HG03565 (cell line): ENCODE measurements at regions not wholly inside any gene's neighbourhood (a gene's known extent, or its start where the extent isn't known, plus 50 kb on each side); places are given as distances from the start of the nearest gene placed in this dataset.
A peak's percentile ranks its signal among the peaks of the same experiment; 100 is the strongest.

Experiments
- ATAC-seq: cut with Tn5 transposase; IDR thresholded peaks from one replicate; pipeline ENCODE4 v1.9.1; 2021; ENCODE audit warnings: mild to moderate bottlenecking, moderate library complexity; ENCODE audit not compliant: unreplicated experiment

DNA sequence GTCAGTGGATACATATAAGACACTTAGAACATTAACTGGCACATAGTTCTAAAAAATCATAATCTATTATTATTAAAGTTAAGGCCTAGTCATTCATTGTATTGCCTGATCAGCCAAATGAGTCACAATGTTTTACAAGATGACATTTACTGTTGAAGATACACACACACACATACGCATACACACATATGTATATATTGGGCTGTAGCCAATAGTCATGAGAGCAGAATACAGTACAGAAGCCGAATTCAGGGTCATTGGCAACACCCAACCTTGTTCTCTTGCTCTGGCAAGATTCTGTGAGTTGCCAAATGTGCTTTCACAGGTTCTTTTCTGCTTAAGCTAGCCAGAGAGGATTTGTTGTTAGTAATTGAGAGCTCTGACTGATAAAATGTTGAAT, 922.8 kb upstream of the MAP3K7 start:
- ATAC-seq: no peak

DNA sequence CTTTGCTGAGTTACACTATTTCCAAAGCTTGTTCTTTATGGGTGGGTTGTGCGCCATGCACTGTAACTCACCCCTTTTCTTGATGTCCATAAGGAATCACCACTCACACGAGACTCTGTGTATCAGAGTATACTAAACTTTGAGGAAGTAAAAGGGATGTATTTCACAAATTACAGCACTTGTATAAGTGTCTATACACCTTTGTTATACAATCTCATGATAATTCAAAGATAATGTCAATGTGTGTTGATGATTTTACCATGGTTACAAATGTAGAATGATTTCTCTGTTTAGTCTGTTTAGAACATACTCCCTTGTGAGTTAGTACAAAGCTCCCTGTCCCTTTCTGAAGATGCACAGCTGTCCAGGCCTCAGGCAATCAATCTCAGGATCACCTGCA, 922.2 kb upstream of the MAP3K7 start:
- no peak for ATAC-seq

DNA sequence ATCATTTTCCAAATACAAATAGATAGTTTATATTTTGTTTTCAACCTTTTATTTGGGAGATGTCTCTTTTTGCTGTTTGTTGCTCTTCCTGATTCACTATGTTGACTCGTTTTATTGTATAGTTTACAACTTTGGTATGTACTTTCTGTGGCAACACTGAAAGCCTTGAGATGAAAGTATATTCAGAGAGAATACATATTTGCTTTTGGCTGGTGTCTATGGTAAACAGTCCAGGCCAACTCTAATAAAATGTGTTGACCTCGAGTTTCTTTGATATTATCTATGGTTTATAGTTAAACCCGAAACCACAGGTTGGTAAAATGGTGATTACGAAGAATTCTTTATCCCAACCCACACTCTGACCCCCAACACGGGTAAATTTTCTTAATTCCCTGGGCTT, 919.6 kb upstream of the MAP3K7 start:
- ATAC-seq: no peak

DNA sequence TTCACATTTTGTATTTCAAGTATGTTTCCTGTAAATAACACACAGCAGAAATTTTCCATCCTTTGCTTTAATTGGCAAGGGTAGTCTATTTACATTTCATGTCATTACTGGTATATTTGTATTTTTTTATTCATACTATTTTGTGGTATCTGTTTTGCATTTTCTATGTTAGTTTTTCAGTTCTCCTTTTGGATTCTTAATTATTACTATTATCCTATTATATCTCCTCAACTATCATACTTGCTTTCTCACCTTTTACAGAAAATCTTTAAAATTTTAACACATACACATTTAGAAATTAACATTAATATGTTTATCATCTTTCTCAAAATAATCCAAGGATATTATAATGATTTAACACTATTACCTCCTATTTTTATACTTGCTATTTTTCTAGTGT, 918.3 kb upstream of the MAP3K7 start:
- no peak for ATAC-seq

DNA sequence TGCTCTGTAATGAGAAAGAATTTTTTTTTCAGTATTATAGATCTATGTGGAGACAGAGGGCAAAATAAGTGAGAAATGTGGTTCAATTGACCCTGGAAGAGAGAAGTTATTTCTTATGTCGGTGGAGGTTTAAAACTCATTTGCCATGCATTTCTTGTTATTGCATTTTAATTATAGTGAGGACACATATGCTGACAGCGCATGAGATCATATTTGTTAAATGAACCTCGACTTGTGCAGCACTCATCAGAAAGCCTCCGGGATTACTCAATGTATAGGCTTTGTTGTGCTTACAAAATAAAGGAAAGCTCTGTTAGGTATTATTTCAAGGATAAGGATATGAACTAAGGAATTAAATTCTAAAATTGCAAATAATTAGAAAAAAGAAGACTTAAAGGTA, 915.1 kb upstream of the MAP3K7 start:
- ATAC-seq: no peak

DNA sequence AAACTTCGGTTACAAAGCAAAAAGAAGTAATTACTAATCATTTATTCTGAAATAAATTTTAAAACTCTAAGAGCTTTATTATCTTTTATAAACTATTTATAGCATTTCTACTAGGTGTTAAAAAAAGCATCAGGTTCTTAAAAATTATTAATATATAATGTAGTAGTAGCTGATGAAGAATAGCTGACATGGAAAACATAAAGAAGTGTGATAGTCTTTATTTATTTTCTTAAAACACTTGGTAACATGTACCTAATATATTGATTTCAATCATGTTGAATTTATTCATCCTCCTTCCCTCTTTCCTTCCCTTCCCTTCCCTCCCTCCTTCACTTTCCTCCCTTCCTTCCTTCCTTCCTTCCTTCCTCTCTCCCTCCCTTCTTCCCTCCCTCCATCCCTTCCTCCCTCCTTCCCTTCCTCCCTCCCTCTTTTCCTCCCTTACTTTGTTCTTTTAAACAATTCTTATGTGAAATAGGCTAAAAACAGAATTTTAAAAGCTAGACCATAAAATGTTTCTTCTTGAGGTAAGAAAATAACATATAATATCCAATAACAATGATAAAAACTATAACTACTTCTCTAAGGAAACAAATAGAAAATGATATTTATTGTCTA, 913.9 kb upstream of the MAP3K7 start:
- ATAC-seq: no peak

DNA sequence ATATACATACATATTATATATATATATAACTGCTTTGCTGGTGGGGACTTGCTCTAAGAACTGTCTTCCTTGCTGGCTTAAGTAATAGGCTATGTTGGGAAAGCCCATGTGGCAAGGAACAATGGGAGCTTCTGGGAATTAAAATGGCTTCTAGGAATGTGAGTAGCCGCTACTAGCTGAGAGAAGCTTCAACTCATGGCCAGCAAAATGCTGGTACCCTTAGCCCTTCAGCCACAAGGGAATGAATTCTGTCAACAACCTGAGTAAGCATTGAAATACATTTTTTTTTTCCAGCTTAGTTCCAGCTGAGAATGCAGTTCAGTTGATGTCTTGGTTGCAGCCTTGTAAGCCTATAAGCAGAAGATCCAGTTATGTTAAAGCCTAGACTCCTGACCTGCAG, 911.7 kb upstream of the MAP3K7 start:
- no peak for ATAC-seq

DNA sequence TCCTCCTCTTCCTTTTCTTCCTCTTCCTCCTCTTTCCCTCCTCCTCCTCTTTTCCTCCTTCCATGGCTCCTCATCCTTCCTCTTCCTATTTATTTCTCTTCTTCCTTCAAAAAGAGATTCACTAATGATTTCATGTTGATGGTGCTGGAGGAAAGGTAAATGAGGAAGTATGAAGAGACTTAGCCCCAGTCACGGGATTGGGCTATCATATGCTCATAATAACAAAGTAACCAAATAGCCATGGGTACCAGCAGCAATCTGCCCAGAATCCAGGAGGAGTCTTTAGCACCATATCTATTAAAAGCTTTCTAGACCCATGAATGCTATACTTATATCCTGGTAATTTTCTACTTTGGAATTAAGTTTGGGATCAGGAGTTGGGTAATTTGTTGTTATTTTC, 910.9 kb upstream of the MAP3K7 start:
- ATAC-seq: no peak

DNA sequence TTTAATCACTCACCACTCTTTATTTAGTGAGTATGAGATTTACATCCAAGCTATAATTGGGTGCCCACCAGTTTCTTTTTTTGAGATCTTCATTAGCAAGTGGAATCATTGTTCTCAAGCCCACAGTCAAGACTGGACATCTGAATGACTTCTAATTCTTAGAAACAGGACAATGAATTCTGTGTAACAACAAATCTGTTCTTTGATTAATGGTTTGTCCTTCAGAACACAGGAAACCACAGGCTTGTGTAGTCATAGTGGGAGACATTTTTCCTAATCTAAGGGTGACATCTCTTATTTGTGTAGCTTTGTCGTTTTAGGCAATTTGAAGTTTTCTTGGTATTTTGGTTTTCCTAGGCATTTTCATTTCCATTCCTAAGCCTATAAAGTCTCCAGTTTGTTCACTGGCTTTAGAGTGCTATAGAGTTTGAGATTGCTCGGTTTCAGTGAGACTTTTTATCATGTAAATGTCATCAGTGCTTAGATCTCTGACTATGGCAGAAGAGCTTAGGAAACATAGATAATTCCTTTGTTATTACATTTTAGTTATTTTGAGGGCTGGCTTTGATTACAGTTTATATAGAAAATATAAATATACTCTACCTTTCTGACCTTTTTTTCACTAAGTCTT, 903.9 kb upstream of the MAP3K7 start:
- ATAC-seq: no peak

DNA sequence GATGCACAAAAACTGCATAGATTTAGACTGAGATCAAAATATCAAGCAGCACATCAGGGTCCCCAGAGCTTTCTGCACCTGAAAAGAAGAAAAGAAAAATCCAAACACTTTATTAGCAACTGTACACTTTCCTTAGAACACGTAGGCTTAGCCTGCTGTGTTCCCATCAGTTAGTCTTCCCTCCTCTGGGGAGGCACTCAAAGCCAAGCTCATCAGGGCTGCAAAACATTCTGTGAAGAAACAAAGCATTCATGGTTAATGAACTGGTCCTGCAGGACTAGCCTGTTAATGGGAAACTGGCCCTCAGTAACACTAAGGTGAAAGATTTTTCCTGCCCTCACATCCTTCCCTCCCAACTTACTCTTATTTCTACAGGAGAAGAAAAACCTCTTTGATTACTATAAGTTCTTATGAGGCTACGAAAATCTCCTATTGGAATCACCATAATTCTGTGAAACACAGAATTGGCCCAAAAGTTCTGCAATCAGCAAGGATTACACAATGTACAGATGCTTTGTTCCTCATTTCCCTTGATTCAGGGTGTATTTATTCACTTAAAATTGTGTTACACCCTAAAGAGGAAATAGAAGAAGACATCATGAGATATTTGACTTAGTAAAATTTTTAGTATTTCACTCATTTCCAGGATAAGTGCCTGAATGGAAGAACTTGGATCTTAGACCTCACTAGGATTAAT, 901.0 kb upstream of the MAP3K7 start:
- no peak for ATAC-seq

DNA sequence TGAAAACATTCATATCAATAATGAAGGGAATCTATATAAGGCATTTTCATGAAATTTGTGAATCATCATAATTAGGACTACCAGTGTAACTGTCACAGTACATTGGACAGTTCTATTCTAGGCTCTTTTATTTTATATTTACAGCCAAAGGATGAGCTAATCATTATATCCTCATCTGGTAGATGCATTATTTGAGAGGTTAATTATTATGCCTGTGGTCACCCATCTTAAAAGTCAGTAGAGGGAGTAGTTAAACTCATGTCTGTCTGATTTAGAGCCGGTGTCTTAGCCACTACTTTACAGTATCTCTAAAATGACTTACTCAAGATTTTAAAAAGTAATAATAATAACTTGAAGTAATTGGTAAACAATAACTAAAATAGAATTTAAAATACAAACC, 899.3 kb upstream of the MAP3K7 start:
- no peak for ATAC-seq

DNA sequence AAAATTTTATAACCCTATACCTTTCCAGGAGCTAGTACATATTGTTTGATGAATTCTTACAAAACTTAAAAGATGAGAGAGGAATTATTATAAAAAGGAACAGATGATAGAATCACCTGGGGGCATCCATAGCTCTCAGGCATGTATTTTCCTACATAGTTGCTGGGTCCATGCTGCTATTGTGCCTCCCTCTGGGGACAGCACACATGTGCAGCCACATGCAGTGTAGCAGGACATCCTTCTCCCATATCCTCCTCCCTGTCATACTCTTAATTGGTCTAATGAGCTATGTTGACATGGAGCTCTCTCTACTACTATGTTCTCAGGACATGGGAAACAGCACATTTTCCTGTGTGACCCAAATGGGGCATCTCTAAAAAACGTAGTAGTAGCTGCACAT, 898.2 kb upstream of the MAP3K7 start:
- no peak for ATAC-seq

DNA sequence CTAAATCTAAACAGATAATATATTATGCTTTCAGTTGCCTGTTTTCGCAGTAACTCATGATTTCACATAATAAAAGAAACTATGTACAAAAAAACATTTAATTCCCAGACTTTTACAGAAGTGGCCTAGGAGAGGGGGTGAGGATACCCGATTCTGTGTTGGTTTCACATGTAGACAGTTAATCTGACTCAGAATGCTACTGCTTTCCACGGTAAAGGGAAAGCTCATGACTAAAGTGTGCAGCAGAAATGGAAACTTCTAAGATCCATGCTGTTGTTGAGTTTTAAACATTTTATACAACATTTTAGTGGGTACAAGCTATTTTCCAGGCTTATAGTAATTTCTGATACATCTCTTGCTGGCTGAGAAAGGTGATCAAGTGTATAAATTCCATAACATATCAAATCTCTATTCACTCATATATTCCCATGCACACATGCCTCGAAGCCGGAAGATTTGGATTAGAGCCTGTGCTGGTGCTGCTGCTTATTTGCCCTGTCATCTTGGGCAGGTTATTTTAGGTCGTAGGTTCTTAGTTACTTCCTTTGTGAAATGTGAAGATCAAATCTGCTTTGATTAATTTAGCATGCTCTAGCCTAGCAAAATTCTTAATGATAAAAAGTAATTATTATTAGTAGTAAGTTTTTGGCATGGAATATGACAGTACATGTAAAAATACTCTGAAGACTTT, 896.7 kb upstream of the MAP3K7 start:
- ATAC-seq: peak; percentile 39

DNA sequence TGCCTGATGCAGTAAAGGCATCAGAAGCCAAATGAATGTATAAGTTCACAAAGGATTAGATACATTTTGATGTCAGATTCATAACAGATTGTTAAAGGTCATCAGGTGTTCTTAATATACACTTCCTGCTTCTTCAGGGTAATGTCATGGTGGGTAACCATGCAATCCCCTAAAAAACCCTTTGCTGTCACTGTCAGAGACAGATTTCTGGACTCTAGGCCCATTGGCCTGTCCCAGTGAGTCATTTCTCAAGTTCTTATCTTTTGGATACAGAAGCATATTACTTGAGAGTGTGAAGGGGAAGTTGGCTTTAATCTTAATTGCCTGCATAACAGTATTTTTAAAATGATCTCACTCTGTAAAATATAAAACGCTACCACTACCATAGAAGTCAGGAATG, 895.6 kb upstream of the MAP3K7 start:
- peak; percentile 84 for ATAC-seq

DNA sequence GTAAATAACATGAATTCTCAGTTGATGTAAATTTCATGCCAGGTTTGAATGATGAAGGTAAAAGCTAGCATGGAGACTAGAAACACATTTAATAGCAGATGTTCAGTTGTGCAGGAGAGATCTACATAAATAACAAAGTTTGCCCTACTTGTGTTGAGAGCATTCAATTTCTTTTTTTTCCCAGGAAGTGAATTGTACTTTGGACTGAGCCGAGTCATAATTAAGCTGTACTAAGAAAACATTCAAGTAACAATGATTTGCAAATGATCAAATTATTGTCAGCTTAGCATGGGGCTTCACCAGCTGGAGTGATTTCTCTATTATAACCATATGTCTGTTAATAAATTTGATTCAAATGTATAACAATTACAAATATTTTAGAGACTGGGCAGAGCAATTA, 893.5 kb upstream of the MAP3K7 start:
- ATAC-seq: no peak

DNA sequence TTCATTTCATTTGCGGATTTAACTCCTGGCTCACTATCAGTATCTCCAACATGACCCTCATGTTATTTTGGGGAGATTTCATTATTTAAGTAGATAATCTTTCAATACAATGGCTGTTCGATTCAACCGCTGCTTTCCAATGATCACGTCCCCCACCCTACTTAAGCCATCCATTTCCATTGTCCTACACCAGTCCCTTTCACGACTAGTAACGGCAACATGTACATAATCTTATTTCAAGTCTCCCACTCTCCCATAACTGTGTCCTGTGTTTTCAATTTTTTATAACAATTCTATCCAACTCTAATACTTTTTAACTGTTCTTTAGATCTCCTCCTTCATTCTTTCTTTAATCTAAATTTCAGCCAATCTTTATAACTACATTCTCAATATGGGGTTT, 890.8 kb upstream of the MAP3K7 start:
- ATAC-seq: no peak

DNA sequence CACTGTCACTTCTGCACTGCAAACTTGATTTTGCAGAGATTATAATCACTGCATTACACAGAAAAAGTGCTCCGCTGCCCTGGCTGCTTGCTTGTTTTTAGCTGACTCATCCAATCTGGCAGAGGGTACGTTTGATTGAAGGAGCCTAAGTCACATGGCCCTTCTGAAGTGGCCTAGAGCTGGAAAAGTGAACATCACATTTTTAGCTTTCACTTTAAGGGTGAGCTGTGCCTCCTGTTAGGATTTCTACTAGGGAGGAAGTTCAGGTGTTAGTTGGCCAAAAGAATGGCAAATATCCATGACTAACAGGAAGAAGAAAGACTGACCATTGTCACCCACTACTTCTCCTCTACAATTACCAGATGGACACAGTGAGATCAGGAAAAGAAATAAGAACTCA, 889.1 kb upstream of the MAP3K7 start:
- ATAC-seq: peak; percentile 66

DNA sequence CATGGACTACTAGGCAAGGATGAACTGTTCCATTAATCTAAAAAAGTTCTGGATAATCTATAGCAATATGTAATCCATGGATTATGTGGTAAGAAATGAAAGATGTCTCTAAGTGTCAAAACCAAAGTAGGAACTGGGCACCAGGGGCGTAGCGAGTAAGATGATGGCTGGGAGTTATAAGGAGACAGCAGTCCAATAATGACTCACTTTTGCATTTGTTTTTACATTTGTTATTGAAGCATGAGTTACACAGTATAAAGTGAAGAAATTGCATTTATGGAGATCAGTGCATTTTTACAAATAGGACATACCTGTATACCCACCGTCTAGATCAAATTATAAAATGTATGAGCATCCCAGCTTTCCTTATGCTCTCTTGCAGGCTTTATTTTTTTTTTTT, 878.5 kb upstream of the MAP3K7 start:
- ATAC-seq: no peak

DNA sequence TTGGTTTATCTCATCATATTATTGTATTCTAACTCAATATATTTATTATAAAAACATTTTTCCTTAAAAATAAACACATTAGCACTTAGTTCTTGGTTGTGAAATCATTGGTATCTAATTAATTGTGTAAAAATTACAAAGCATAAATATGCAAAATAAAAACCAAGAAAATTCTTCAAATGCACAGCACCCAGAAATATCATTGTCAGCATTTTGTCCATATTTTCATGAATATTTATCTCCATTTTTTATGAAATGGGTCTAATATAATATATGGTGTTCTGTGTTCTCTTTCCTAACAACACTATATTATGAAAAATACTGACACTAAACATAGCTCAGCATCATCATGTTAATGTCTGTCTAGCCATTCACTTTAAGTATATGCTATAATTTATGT, 877.8 kb upstream of the MAP3K7 start:
- ATAC-seq: no peak

DNA sequence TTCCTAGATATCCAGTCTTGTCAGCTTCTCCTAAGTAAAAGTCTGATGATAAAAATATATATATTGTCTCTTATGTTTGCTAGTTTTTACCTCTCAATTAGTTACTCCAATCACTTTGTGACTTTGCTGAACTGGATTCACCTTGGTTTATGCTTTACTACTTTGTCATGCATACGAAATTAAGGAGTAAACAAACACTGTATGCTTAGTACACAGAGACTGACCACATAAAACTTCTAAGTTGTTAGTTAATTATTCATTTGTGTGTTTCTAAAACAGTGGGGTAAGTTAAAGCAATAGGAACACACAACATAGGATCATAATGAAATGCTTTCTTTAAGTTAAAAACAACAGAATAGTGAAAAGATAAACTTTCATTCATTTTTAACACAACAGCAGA, 877.3 kb upstream of the MAP3K7 start:
- ATAC-seq: no peak

DNA sequence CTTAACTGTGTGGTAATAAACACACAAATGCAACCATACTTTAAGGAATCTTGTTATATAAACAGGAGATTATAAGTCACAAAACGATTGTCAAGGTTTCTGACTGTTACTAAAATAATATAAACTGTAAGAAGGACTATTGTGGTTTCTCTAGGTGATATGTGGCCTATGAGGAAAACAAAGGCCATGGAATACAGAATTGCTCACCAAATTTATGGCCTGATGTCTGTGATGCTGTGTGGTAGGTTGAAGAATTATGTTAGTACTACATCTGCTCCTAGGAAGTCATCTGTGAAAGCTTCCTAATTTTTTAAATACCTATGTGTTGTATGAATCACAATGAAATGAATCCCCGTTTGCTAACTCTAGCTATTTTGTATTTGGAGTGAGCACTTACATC, 875.4 kb upstream of the MAP3K7 start:
- no peak for ATAC-seq
